Progenitor cell of endocrine pancreas (in vitro differentiated cells): ENCODE measurements at regions not wholly inside any gene's neighbourhood (a gene's known extent, or its start where the extent isn't known, plus 50 kb on each side); places are given as distances from the start of the nearest gene placed in this dataset.

Source experiments
- DNase-seq: peaks from one replicate; pipeline ENCODE4 v3.0.0; 2021; ENCODE audit warnings: low spot score; ENCODE audit not compliant: unreplicated experiment
- H3K27ac Mint-ChIP-seq: 2 replicates; pipeline ENCODE4 v1.8.0; 2021; ENCODE audit warnings: mild to moderate bottlenecking, moderate library complexity, mixed read lengths
- H3K27me3 Mint-ChIP-seq: 2 replicates; pipeline ENCODE4 v1.8.0; 2021; ENCODE audit warnings: mixed read lengths
- H3K36me3 Mint-ChIP-seq: 2 replicates; pipeline ENCODE4 v1.8.0; 2022; ENCODE audit warnings: mixed read lengths; ENCODE audit not compliant: insufficient read depth
- H3K4me1 Mint-ChIP-seq: 2 replicates; pipeline ENCODE4 v1.8.0; 2021; ENCODE audit warnings: low read depth, mixed read lengths
- H3K4me3 Mint-ChIP-seq: 2 replicates; pipeline ENCODE4 v1.8.0; 2021; ENCODE audit warnings: low read depth, mild to moderate bottlenecking, moderate library complexity, mixed read lengths
- H3K9me3 Mint-ChIP-seq: 2 replicates; pipeline ENCODE4 v1.8.0; 2021; ENCODE audit warnings: low read depth, mixed read lengths
- CTCF ChIP-seq: fragments of 200-600 bp; sonication (generic); IDR thresholded peaks from one replicate; pipeline ENCODE4 v1.5.0; 2021; ENCODE audit warnings: antibody characterized with exemption, mild to moderate bottlenecking; ENCODE audit not compliant: unreplicated experiment

GRCh38 chr14:98623788-98624415 lies 648.1 kb downstream of the BCL11B start:
- Mint-ChIP-seq H3K9me3 (peaks cover 11% of the 10 kb centered on the region), H3K4me3 (no peak overlapping the region), H3K27me3 (no peaks in the 10 kb centered on the region), H3K27ac (no peak overlapping the region), H3K4me1 (no peaks in the 10 kb centered on the region), H3K36me3 (no peaks in the 10 kb centered on the region)
- no peak for DNase-seq
- no peak for TF ChIP-seq CTCF

- TF ChIP-seq CTCF, result no peak
- Mint-ChIP-seq H3K27ac (no peak overlapping the region), H3K9me3 (no peaks in the 10 kb centered on the region), H3K4me3 (no peak overlapping the region), H3K36me3 (no peaks in the 10 kb centered on the region), H3K4me1 (no peaks in the 10 kb centered on the region), H3K27me3 (peaks cover 14% of the 10 kb centered on the region)
- DNase-seq, result no peak
These were observed 638.6 kb downstream of the BCL11B start for GRCh38 chr14:98633380-98633779.

GRCh38 chr14:98634043-98634820 lies 637.8 kb downstream of the BCL11B start:
- H3K4me3 Mint-ChIP-seq, result no peak overlapping the region
- peaks cover 14% of the 10 kb centered on the region for H3K27me3 Mint-ChIP-seq
- no peaks in the 10 kb centered on the region for H3K4me1 Mint-ChIP-seq
- H3K27ac Mint-ChIP-seq, result no peak overlapping the region
- TF ChIP-seq CTCF, result no peak
- H3K9me3 Mint-ChIP-seq, result no peaks in the 10 kb centered on the region
- H3K36me3 Mint-ChIP-seq, result no peaks in the 10 kb centered on the region
- DNase-seq, result no peak

- Mint-ChIP-seq H3K4me1 (no peaks in the 10 kb centered on the region), H3K27me3 (peaks cover 10% of the 10 kb centered on the region), H3K9me3 (peaks cover 4% of the 10 kb centered on the region), H3K27ac (no peak overlapping the region), H3K4me3 (no peak overlapping the region), H3K36me3 (no peaks in the 10 kb centered on the region)
- no peak for DNase-seq
- TF ChIP-seq CTCF, result no peak
These were observed 633.6 kb downstream of the BCL11B start for GRCh38 chr14:98638366-98638765.

DNA sequence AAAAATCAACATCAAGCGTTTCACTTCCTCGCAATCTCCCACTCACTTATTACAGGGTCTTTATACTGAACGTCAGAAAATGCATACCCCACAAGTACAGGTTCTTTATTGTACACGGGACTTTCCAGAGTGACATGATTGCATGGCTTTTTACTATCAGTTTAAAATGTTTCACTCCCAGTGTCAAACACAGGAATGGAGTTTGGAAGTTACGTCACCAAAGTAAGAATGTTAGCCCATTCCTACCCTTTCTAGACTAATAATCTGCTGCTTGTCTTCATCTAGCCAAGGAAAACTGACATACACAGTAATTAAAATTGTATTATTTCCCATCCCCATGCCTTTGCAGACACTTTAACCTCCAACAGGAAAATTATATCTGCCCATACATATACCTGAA lies 624.2 kb downstream of the BCL11B start:
- H3K36me3 Mint-ChIP-seq, result no peaks in the 10 kb centered on the region
- peaks cover 3% of the 10 kb centered on the region for H3K27me3 Mint-ChIP-seq
- TF ChIP-seq CTCF, result no peak
- no peak overlapping the region for H3K4me3 Mint-ChIP-seq
- no peak overlapping the region for H3K27ac Mint-ChIP-seq
- H3K9me3 Mint-ChIP-seq, result no peaks in the 10 kb centered on the region
- no peaks in the 10 kb centered on the region for H3K4me1 Mint-ChIP-seq
- DNase-seq, result no peak
